ENCODE measurements at regions not wholly inside any gene's neighbourhood (a gene's known extent, or its start where the extent isn't known, plus 50 kb on each side); places are given as distances from the start of the nearest gene placed in this dataset.

- no peak for DNase-seq (ENCODE audit: low spot score)
- no peak for TF ChIP-seq CTCF (IDR thresholded peaks at IDR 0.05; ENCODE audit: borderline replicate concordance, control extremely low read depth, extremely low read depth, insufficient read depth, missing control alignments)
- in situ Hi-C loops (cut with MboI; ENCODE audit: low sequenced_read_pairs, unreplicated experiment) = no loop called here
These were observed 249.1 kb downstream of the DHX35 start for GRCh38 chr20:39211060-39211748.

DNA sequence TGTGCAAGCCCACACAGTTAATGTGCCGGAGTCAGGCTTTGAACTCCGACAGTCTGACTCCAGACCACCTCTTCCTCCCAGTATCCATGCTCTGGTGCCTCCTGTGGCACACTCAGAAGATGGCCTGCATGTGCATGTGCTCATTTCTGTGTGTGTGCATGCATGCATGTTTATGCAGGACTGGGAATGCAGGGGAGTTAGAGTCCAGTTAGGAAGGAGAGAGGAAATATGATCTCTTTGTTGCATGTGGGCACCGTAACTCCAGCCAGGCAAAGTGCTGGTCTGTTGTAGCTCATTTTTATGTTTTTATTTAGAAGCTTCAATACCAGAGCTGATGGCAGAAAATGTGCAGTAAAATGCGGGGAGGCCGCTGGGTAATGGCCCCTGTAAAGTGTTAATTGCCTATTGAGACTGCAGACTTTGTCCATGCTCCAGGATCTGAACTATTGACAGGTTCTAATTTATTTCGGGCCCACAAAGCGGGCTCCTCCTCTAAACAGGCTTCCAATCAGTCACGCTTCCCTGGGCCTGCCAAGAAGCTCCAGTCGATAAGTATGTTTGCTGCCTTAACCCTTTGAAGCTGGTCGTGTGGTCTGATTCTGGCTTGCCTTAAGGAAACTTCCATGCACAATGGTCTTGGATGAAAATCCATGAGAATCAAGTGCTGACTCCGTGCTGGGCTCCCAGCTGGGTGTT, 248.3 kb downstream of the DHX35 start:
- in situ Hi-C loops (cut with MboI; ENCODE audit: low sequenced_read_pairs, unreplicated experiment) = no loop called here
- TF ChIP-seq CTCF (IDR thresholded peaks at IDR 0.05; ENCODE audit: borderline replicate concordance, control extremely low read depth, extremely low read depth, insufficient read depth, missing control alignments) = no peak
- no peak for DNase-seq (ENCODE audit: low spot score)

DNA sequence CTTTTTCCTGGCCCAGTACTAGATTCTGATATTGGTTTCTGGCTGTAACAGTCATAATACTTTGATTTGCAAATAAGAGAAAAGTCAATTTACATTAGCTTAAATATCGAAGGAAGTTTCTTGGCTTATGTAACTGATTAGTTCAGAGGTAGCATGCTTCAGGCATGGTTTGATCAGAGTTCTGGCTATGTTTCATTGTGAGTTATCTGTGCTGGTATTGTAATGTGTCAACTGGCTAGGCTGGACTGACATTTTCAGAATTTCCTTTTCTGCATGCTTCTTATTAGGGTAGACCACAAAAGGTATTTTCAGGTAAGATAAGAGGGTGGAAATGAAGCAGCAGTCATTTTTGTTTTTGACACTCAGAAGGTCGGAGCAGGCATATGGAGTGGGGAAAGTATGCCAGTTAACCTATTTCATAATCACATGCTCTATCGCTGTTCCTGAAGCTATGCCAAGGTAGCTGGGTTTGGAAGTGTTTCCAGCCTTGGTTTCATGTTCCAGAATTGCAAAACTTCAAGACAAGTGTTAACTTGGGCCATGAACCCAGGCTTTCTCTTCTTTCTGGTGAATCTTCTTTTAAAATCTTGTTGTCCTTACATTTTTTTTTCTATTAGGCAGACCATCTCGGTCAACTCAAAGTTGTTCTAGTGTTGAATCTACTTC, 244.9 kb downstream of the DHX35 start:
- TF ChIP-seq CTCF (IDR thresholded peaks at IDR 0.05; ENCODE audit: borderline replicate concordance, control extremely low read depth, extremely low read depth, insufficient read depth, missing control alignments) = no peak
- DNase-seq (ENCODE audit: low spot score) = no peak
- in situ Hi-C loops (cut with MboI; ENCODE audit: low sequenced_read_pairs, unreplicated experiment) = no loop called here

- TF ChIP-seq CTCF (IDR thresholded peaks at IDR 0.05; ENCODE audit: borderline replicate concordance, control extremely low read depth, extremely low read depth, insufficient read depth, missing control alignments) = no peak
- DNase-seq (ENCODE audit: low spot score) = no peak
- in situ Hi-C loops (cut with MboI; ENCODE audit: low sequenced_read_pairs, unreplicated experiment) = no loop called here
These were observed 233.5 kb downstream of the DHX35 start for GRCh38 chr20:39195582-39196021.

- no peak for TF ChIP-seq CTCF (IDR thresholded peaks at IDR 0.05; ENCODE audit: borderline replicate concordance, control extremely low read depth, extremely low read depth, insufficient read depth, missing control alignments)
- no peak for DNase-seq (ENCODE audit: low spot score)
- in situ Hi-C loops (cut with MboI; ENCODE audit: low sequenced_read_pairs, unreplicated experiment) = no loop called here
These were observed 228.8 kb downstream of the DHX35 start for GRCh38 chr20:39190666-39191570.

GRCh38 chr20:39188266-39188765, 226.2 kb downstream of the DHX35 start:
- no peak for TF ChIP-seq CTCF (IDR thresholded peaks at IDR 0.05; ENCODE audit: borderline replicate concordance, control extremely low read depth, extremely low read depth, insufficient read depth, missing control alignments)
- DNase-seq (ENCODE audit: low spot score) = no peak
- in situ Hi-C loops (cut with MboI; ENCODE audit: low sequenced_read_pairs, unreplicated experiment) = no loop called here
